ENCODE measurements at regions not wholly inside any gene's neighbourhood (a gene's known extent, or its start where the extent isn't known, plus 50 kb on each side); places are given as distances from the start of the nearest gene placed in this dataset.

DNA sequence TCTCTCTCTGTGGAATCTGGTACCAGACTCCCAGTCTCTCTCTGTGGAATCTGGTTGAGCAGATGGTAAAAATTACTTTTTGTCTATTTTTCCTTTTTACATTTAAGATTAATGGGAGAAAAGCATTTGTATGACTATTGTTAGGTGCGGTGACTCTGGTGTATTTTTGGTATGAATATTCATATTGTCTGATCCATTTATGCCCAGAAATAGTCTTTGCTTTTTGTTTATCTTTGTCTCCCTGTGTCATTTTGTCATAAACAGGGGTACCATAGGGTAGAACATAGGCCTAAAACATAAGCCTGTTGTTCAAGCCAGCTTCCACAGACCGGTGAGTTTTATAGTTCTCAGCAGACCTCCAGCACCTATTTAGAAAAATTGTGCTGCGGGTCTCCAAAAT lies 78.7 kb downstream of the ETS2 start:
- TF ChIP-seq CTCF (IDR thresholded peaks at IDR 0.05; ENCODE audit: borderline replicate concordance, extremely low read depth, low read length, poor library complexity, severe bottlenecking) = no peak
- no peak for TF ChIP-seq EZH2 (IDR thresholded peaks at IDR 0.05; ENCODE audit: borderline replicate concordance, low read depth, low read length, severe bottlenecking)
